Parathyroid adenoma (tissue), 2 donors: ENCODE measurements at regions not wholly inside any gene's neighbourhood (a gene's known extent, or its start where the extent isn't known, plus 50 kb on each side); places are given as distances from the start of the nearest gene placed in this dataset.
"Not testable (repeated sequence)": the region's sequence is repeated elsewhere in the genome, so short reads cannot be mapped to it uniquely, and the experiment has no call there.

Experiments used
- H2AFZ ChIP-seq: fragments of 300-600 bp; sonication (generic); one replicate; pipeline ENCODE4 v1.7.0; 2017; ENCODE audit warnings: antibody characterized with exemption, mild to moderate bottlenecking
- H3K27ac ChIP-seq: fragments of 300-600 bp; sonication (generic); one replicate; pipeline ENCODE4 v1.7.0; 2017
- H3K27me3 ChIP-seq: fragments of 300-600 bp; sonication (generic); one replicate; pipeline ENCODE4 v1.7.0; 2017; ENCODE audit warnings: low read length; ENCODE audit not compliant: control insufficient read depth, insufficient read depth
- H3K36me3 ChIP-seq: fragments of 300-600 bp; sonication (generic); one replicate; pipeline ENCODE4 v1.7.0; 2017; ENCODE audit warnings: low read length; ENCODE audit not compliant: control insufficient read depth, insufficient read depth
- H3K4me1 ChIP-seq: fragments of 300-600 bp; sonication (generic); one replicate; pipeline ENCODE4 v1.7.0; 2017; ENCODE audit warnings: control low read depth
- H3K4me2 ChIP-seq: fragments of 300-600 bp; sonication (generic); one replicate; pipeline ENCODE4 v1.7.0; 2017; ENCODE audit warnings: low read length
- H3K4me3 ChIP-seq: fragments of 300-600 bp; sonication (generic); one replicate; pipeline ENCODE4 v1.7.0; 2017; ENCODE audit warnings: low read depth, low read length
- H3K79me2 ChIP-seq: fragments of 300-600 bp; sonication (generic); one replicate; pipeline ENCODE4 v1.7.0; 2017; ENCODE audit warnings: control low read depth
- H3K9ac ChIP-seq: fragments of 300-600 bp; sonication (generic); one replicate; pipeline ENCODE4 v1.7.0; 2017; ENCODE audit warnings: mild to moderate bottlenecking
- H3K9me3 ChIP-seq: fragments of 300-600 bp; sonication (generic); one replicate; pipeline ENCODE4 v1.7.0; 2017; ENCODE audit warnings: low read length; ENCODE audit not compliant: control insufficient read depth
- TF ChIP-seq, protein P1 (sequence below): fragments of 300-600 bp; sonication (generic); IDR thresholded peaks from one replicate; pipeline ENCODE4 v1.7.0; 2017; ENCODE audit warnings: antibody characterized with exemption, mild to moderate bottlenecking
- donor health status: primary hyperparathyroidism.

DNA sequence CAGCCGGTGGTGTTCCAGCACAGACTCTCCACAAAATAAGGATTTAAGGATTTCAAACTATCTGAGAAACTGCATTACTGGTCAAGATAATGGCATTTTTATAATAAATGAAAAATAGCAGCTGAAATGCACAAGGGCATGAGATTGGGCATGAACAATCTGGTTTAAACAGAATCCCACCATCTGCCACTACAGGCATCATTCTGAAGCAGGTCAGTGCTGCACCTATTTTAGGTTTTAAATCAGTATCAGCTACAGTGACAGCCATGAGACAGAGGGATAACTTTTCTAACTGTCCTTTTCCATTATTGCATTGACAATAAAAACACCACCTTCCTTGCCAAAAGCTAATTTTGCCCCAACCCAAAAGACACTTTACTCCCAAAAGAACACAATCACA lies 186.8 kb downstream of the ETV1 start:
- H3K4me3 ChIP-seq, result no peak overlapping the region
- no peaks in the 10 kb centered on the region for H3K4me1 ChIP-seq
- H3K27ac ChIP-seq, result no peak overlapping the region

GRCh38 chr7:13803134-13803533 lies 186.3 kb downstream of the ETV1 start:
- Histone ChIP-seq H3K27me3 (no peaks in the 10 kb centered on the region), H3K27ac (no peak overlapping the region), H3K4me3 (no peak overlapping the region), H3K9me3 (no peaks in the 10 kb centered on the region), H2AFZ (no peak overlapping the region), H3K36me3 (no peaks in the 10 kb centered on the region), H3K4me1 (no peaks in the 10 kb centered on the region), H3K79me2 (no peaks in the 10 kb centered on the region), H3K9ac (no peak overlapping the region), H3K4me2 (no peak overlapping the region)
- TF ChIP-seq, protein P1, sequence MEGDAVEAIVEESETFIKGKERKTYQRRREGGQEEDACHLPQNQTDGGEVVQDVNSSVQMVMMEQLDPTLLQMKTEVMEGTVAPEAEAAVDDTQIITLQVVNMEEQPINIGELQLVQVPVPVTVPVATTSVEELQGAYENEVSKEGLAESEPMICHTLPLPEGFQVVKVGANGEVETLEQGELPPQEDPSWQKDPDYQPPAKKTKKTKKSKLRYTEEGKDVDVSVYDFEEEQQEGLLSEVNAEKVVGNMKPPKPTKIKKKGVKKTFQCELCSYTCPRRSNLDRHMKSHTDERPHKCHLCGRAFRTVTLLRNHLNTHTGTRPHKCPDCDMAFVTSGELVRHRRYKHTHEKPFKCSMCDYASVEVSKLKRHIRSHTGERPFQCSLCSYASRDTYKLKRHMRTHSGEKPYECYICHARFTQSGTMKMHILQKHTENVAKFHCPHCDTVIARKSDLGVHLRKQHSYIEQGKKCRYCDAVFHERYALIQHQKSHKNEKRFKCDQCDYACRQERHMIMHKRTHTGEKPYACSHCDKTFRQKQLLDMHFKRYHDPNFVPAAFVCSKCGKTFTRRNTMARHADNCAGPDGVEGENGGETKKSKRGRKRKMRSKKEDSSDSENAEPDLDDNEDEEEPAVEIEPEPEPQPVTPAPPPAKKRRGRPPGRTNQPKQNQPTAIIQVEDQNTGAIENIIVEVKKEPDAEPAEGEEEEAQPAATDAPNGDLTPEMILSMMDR, result no peak

More for the DNA sequence above, 186.8 kb downstream of the ETV1 start:
- H3K27me3 ChIP-seq, result no peaks in the 10 kb centered on the region
- no peak overlapping the region for H3K4me2 ChIP-seq
- no peak overlapping the region for H2AFZ ChIP-seq
- TF ChIP-seq, protein P1, result no peak
- no peak overlapping the region for H3K9ac ChIP-seq
- no peaks in the 10 kb centered on the region for H3K36me3 ChIP-seq
- H3K79me2 ChIP-seq, result no peaks in the 10 kb centered on the region
- no peaks in the 10 kb centered on the region for H3K9me3 ChIP-seq

DNA sequence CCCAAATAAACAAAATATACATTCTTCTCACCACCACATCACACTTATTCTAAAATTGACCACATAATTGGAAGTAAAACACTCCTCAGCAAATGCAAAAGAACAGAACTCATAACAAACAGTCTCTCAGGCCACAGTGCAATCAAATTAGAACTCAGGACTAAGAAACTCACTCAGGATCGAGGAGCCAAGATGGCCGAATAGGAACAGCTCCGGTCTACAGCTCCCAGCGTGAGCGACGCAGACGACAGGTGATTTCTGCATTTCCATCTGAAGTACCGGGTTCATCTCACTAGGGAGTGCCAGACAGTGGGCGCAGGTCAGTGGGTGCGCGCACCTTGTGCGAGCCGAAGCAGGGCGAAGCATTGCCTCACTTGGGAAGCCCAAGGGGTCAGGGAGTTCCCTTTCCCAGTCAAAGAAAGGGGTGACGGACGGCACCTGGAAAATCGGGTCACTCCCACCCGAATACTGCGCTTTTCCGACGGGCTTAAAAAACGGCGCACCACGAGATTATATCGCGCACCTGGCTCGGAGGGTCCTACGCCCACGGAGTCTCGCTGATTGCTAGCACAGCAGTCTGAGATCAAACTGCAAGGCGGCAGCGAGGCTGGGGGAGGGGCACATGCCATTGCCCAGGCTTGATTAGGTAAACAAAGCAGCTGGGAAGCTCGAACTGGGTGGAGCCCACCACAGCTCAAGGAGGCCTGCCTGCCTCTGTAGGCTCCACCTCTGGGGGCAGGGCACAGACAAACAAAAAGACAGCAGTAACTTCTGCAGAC lies 183.2 kb downstream of the ETV1 start:
- not testable (repeated sequence) for H3K9me3 ChIP-seq, H3K4me2 ChIP-seq, H3K4me3 ChIP-seq, H3K9ac ChIP-seq, H3K4me1 ChIP-seq, H3K79me2 ChIP-seq, H3K27me3 ChIP-seq, H2AFZ ChIP-seq, H3K36me3 ChIP-seq, H3K27ac ChIP-seq

- H3K27ac ChIP-seq, H3K4me1 ChIP-seq, H3K27me3 ChIP-seq, H3K9me3 ChIP-seq, H3K4me3 ChIP-seq, H3K79me2 ChIP-seq, H3K36me3 ChIP-seq, H2AFZ ChIP-seq, H3K9ac ChIP-seq, H3K4me2 ChIP-seq: not testable (repeated sequence)
Observed at GRCh38 chr7:13817230-13817629, 172.2 kb downstream of the ETV1 start.

GRCh38 chr7:13821152-13821787 lies 168.2 kb downstream of the ETV1 start:
- H3K27ac ChIP-seq, result no peak overlapping the region
- H3K9me3 ChIP-seq, result no peaks in the 10 kb centered on the region
- no peaks in the 10 kb centered on the region for H3K36me3 ChIP-seq
- TF ChIP-seq, protein P1, result no peak
- no peak overlapping the region for H2AFZ ChIP-seq
- no peak overlapping the region for H3K9ac ChIP-seq
- H3K4me2 ChIP-seq, result no peak overlapping the region
- H3K79me2 ChIP-seq, result no peaks in the 10 kb centered on the region
- H3K4me1 ChIP-seq, result no peaks in the 10 kb centered on the region
- H3K4me3 ChIP-seq, result no peak overlapping the region
- H3K27me3 ChIP-seq, result no peaks in the 10 kb centered on the region
